Breast epithelium (tissue), 3 donors: ENCODE measurements at regions not wholly inside any gene's neighbourhood (a gene's known extent, or its start where the extent isn't known, plus 50 kb on each side); places are given as distances from the start of the nearest gene placed in this dataset.

Source experiments
- POLR2A ChIP-seq: fragments of 450-650 bp; IDR thresholded peaks from one replicate; pipeline ENCODE4 v1.6.1; 2016; ENCODE audit warnings: antibody characterized with exemption, mild to moderate bottlenecking, moderate library complexity
- TF ChIP-seq, protein P1 (sequence below), 3 donors: fragments of 450-650 bp; IDR thresholded peaks; one replicate each; pipeline ENCODE4 v1.5.1; 2016 to 2017; ENCODE audit warnings: antibody characterized with exemption in 3 of 3, mild to moderate bottlenecking in 3 of 3, moderate library complexity in 3 of 3

GRCh38 chrX:19237901-19238300 lies 105.8 kb upstream of the PDHA1 start:
- TF ChIP-seq, protein P1, sequence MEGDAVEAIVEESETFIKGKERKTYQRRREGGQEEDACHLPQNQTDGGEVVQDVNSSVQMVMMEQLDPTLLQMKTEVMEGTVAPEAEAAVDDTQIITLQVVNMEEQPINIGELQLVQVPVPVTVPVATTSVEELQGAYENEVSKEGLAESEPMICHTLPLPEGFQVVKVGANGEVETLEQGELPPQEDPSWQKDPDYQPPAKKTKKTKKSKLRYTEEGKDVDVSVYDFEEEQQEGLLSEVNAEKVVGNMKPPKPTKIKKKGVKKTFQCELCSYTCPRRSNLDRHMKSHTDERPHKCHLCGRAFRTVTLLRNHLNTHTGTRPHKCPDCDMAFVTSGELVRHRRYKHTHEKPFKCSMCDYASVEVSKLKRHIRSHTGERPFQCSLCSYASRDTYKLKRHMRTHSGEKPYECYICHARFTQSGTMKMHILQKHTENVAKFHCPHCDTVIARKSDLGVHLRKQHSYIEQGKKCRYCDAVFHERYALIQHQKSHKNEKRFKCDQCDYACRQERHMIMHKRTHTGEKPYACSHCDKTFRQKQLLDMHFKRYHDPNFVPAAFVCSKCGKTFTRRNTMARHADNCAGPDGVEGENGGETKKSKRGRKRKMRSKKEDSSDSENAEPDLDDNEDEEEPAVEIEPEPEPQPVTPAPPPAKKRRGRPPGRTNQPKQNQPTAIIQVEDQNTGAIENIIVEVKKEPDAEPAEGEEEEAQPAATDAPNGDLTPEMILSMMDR (IDR thresholded peaks at IDR 0.05) = no peak
- no peak for TF ChIP-seq POLR2A
